IMR-90 (cell line): ENCODE measurements at regions not wholly inside any gene's neighbourhood (a gene's known extent, or its start where the extent isn't known, plus 50 kb on each side); places are given as distances from the start of the nearest gene placed in this dataset.

Source experiments
- ATAC-seq: fragments of 200-7000 bp; cut with Tn5 transposase; 2 replicates; pipeline ENCODE4 v1.9.1; 2020; ENCODE audit warnings: low read depth, mild to moderate bottlenecking, moderate library complexity
- BruUV-seq: library from RNA; stranded (reverse); fragments of 400-500 nt; replicated peaks from 2 replicates; lab custom pipeline; 2021; lab: Mats Ljungman, UMichigan
- CTCF ChIA-PET: fragments of 300-600 bp; formaldehyde crosslinking; extraction: SDS; loops from one replicate; lab custom pipeline; 2021; ENCODE audit warnings: antibody characterized with exemption; lab: Yijun Ruan, JAX
- POLR2A ChIA-PET: fragments of 300-600 bp; sonication (Branson Sonifier 250); formaldehyde crosslinking; loops from one replicate; lab custom pipeline; 2022; ENCODE audit warnings: antibody characterized with exemption; ENCODE audit not compliant: unreplicated experiment; lab: Charles Lee
- DNase-seq: peaks from one replicate; pipeline ENCODE4 v3.0.0; 2013
- H2AFZ ChIP-seq: replicated peaks from 2 replicates; pipeline ENCODE3; 2013; ENCODE audit warnings: low read length, mild to moderate bottlenecking; ENCODE audit not compliant: poor library complexity
- H2AK5ac ChIP-seq: 2 replicates; pipeline ENCODE4 v1.6.1; 2013; ENCODE audit warnings: low read depth, low read length, inconsistent platforms
- H2AK9ac ChIP-seq: replicated peaks from 2 replicates; pipeline ENCODE3; 2013; ENCODE audit warnings: mild to moderate bottlenecking, low read depth, low read length, moderate library complexity; ENCODE audit not compliant: poor library complexity
- H2BK120ac ChIP-seq: 2 replicates; pipeline ENCODE4 v1.6.1; 2013; ENCODE audit warnings: low read depth, low read length, inconsistent platforms
- H2BK15ac ChIP-seq: 3 replicates; pipeline ENCODE4 v1.6.1; 2013; ENCODE audit warnings: low read depth, low read length, inconsistent platforms
- H2BK20ac ChIP-seq: 2 replicates; pipeline ENCODE4 v1.6.1; 2013; ENCODE audit warnings: low read depth, mild to moderate bottlenecking, inconsistent platforms, low read length, moderate library complexity
- H2BK5ac ChIP-seq: 2 replicates; pipeline ENCODE4 v1.6.1; 2013; ENCODE audit warnings: mild to moderate bottlenecking, low read depth, low read length, inconsistent platforms; ENCODE audit not compliant: poor library complexity, severe bottlenecking
- H3K14ac ChIP-seq: replicated peaks from 2 replicates; pipeline ENCODE4 v1.6.1; 2013; ENCODE audit warnings: low read depth, low read length, inconsistent platforms
- H3K18ac ChIP-seq: 2 replicates; pipeline ENCODE4 v1.6.1; 2013; ENCODE audit warnings: low read depth, low read length, control low read depth
- H3K23ac ChIP-seq: 2 replicates; pipeline ENCODE4 v1.6.1; 2013; ENCODE audit warnings: low read depth, low read length, inconsistent platforms
- H3K27ac ChIP-seq: 2 replicates; pipeline ENCODE4 v1.5.1; 2013; ENCODE audit warnings: mild to moderate bottlenecking, control low read depth, low read length; ENCODE audit not compliant: insufficient read depth
- H3K27me3 ChIP-seq: 2 replicates; pipeline ENCODE4 v1.6.1; 2013; ENCODE audit warnings: low read length; ENCODE audit not compliant: control insufficient read depth, insufficient read depth
- H3K36me3 ChIP-seq: 2 replicates; pipeline ENCODE4 v1.6.1; 2013; ENCODE audit warnings: low read length, mixed read lengths; ENCODE audit not compliant: control insufficient read depth, insufficient read depth
- H3K4ac ChIP-seq: 2 replicates; pipeline ENCODE4 v1.6.1; 2013; ENCODE audit warnings: low read depth, low read length, inconsistent platforms
- H3K4me1 ChIP-seq: 2 replicates; pipeline ENCODE4 v1.6.1; 2013; ENCODE audit warnings: low read length, mixed read lengths; ENCODE audit not compliant: control insufficient read depth, insufficient read depth
- H3K4me2 ChIP-seq: 2 replicates; pipeline ENCODE4 v1.6.1; 2013; ENCODE audit warnings: low read depth, mild to moderate bottlenecking, control low read depth, low read length, moderate library complexity
- H3K4me3 ChIP-seq: 2 replicates; pipeline ENCODE4 v1.5.1; 2013; ENCODE audit warnings: low read depth, mild to moderate bottlenecking, control low read depth, low read length, moderate library complexity; ENCODE audit not compliant: insufficient read depth
- H3K56ac ChIP-seq: 2 replicates; pipeline ENCODE4 v1.6.1; 2013; ENCODE audit warnings: low read length, inconsistent platforms; ENCODE audit not compliant: insufficient read depth; ENCODE audit errors: extremely low read depth
- H3K79me1 ChIP-seq, 2 experiments: 2 replicates each; pipeline ENCODE4 v1.6.1; 2013; ENCODE audit warnings: low read length in 2 of 2, inconsistent platforms in 1 of 2, low read depth in 1 of 2
- H3K9ac ChIP-seq: 2 replicates; pipeline ENCODE4 v1.6.1; 2013; ENCODE audit warnings: low read depth, low read length, control low read depth
- H3K9me1 ChIP-seq: 2 replicates; pipeline ENCODE4 v1.6.1; 2013; ENCODE audit warnings: low read length, inconsistent platforms; ENCODE audit not compliant: insufficient read depth
- H3K9me3 ChIP-seq: 2 replicates; pipeline ENCODE4 v1.6.1; 2013; ENCODE audit warnings: low read length; ENCODE audit not compliant: control insufficient read depth, insufficient read depth
- H4K20me1 ChIP-seq: 2 replicates; pipeline ENCODE4 v1.6.1; 2013; ENCODE audit warnings: low read length, inconsistent platforms; ENCODE audit not compliant: insufficient read depth
- H4K5ac ChIP-seq: 2 replicates; pipeline ENCODE4 v1.6.1; 2013; ENCODE audit warnings: mild to moderate bottlenecking, low read depth, low read length, control low read depth
- H4K8ac ChIP-seq, 2 experiments: 2 replicates each; pipeline ENCODE4 v1.6.1; 2013; ENCODE audit warnings: low read depth in 2 of 2, low read length in 2 of 2, control low read depth in 1 of 2, inconsistent platforms in 1 of 2
- H4K91ac ChIP-seq: 2 replicates; pipeline ENCODE4 v1.6.1; 2013; ENCODE audit warnings: low read depth, low read length, inconsistent platforms; ENCODE audit not compliant: insufficient read depth
- FOS ChIP-seq: fragments of 150-350 bp; IDR thresholded peaks from 2 replicates; pipeline ENCODE4 v1.6.1; 2016; ENCODE audit warnings: low read depth, low read length
- WGBS, 2 experiments: methylation state at CpG; one replicate each; pipeline versions ENCODE4 v1.1.5 to v1.1.7; 2013; ENCODE audit warnings: missing lambda C conversion rate in 2 of 2; ENCODE audit not compliant: insufficient read length in 1 of 2; ENCODE audit errors: extremely low coverage in 2 of 2; 5-methylcytosine and 5-hydroxymethylcytosine counted together
- dilution Hi-C: fragments of 300-500 bp; cut with HindIII; formaldehyde crosslinking; loops from one replicate; pipeline ENCODE4 v1.14.3; 2018; ENCODE audit warnings: low sequenced_read_pairs; ENCODE audit not compliant: unreplicated experiment
- in situ Hi-C: fragments of 300-500 bp; cut with MboI; formaldehyde crosslinking; loops from 3 replicates; pipeline ENCODE4 v1.14.3; 2019; ENCODE audit warnings: low sequenced_read_pairs, inconsistent platforms, mixed read lengths
- intact Hi-C: fragments of 100-400 bp; cut with micrococcal nuclease; formaldehyde crosslinking; loops from 2 replicates; pipeline ENCODE4 v1.10.0; 2022

- H3K14ac ChIP-seq: no peak overlapping the region
- ChIA-PET POLR2A (no interaction called here), CTCF (interaction anchor here (0.6 to 0.7 kb wide), 2 partner anchors 13 to 231 kb away, joined by 5 to 8 read pairs; no protein-coding TSS in a partner anchor)
- no peaks in the 10 kb centered on the region for H3K79me1 ChIP-seq
- no peaks in the 10 kb centered on the region for H3K36me3 ChIP-seq
- no peak overlapping the region for H2BK20ac ChIP-seq
- no peak overlapping the region for H2AK9ac ChIP-seq
- H2AFZ ChIP-seq: peak overlapping the region; percentile 43
- H4K20me1 ChIP-seq: no peaks in the 10 kb centered on the region
- no peak overlapping the region for H4K8ac ChIP-seq
- BruUV-seq: no TSS peak
- H2BK15ac ChIP-seq: no peak overlapping the region
- no peak overlapping the region for H2BK120ac ChIP-seq
- no peaks in the 10 kb centered on the region; the same call in 1 of the 2 replicates for H3K9me1 ChIP-seq
- H3K27ac ChIP-seq: no peak overlapping the region
- H3K4me2 ChIP-seq: no peak overlapping the region
- intact Hi-C loops: no loop called here
- H3K56ac ChIP-seq: no peak overlapping the region
- H3K4ac ChIP-seq: no peak overlapping the region
- H2AK5ac ChIP-seq: no peak overlapping the region
- no peak overlapping the region for H3K9ac ChIP-seq
- H3K23ac ChIP-seq: no peak overlapping the region
- no peaks in the 10 kb centered on the region for H3K4me1 ChIP-seq
- no peak overlapping the region for H4K91ac ChIP-seq
- no peak overlapping the region for H4K5ac ChIP-seq
- H3K18ac ChIP-seq: no peak overlapping the region
- peaks cover 5% of the 10 kb centered on the region for H3K9me3 ChIP-seq
- H2BK5ac ChIP-seq: no peak overlapping the region
- TF ChIP-seq FOS: no peak
- 69% methylated on average over 9 of the region's 26 CpGs; no CpG with 5 or more reads in 1 of the 2 experiments for WGBS, 2 experiments
- DNase-seq: no peak
- ATAC-seq: no peak
- peaks cover 2% of the 10 kb centered on the region; the same call in 1 of the 2 replicates for H3K27me3 ChIP-seq
- dilution Hi-C loops: no loop called here
- H3K4me3 ChIP-seq: no peak overlapping the region
- in situ Hi-C loops: no loop called here
Observed at GRCh38 chr2:238554468-238555315, 128.0 kb downstream of the ASB1 start.
